Stimulated activated effector memory CD8-positive, alpha-beta T cell treated with anti-CD3 and anti-CD28 coated beads, Interleukin-12 subunit alpha, Interleukin-12 subunit beta, amount 100 ng/mL, for 72 hours (primary cell): ENCODE measurements at regions not wholly inside any gene's neighbourhood (a gene's known extent, or its start where the extent isn't known, plus 50 kb on each side); places are given as distances from the start of the nearest gene placed in this dataset.
"Not testable (repeated sequence)": the region's sequence is repeated elsewhere in the genome, so short reads cannot be mapped to it uniquely, and the experiment has no call there.

Experiments used
- ATAC-seq: fragments of 150-1000 bp; cut with Tn5 transposase; 2 replicates; pipeline ENCODE4 v1.10.0; 2021
- DNase-seq, 2 donors: peaks; one replicate each; pipeline ENCODE4 v3.0.0; 2021 to 2022; ENCODE audit warnings: low spot score in 2 of 2
- H3K27ac Mint-ChIP-seq: one replicate; pipeline ENCODE4 v1.8.0; 2022; ENCODE audit warnings: mild to moderate bottlenecking, mixed read lengths
- H3K36me3 Mint-ChIP-seq: one replicate; pipeline ENCODE4 v1.8.0; 2022; ENCODE audit warnings: mild to moderate bottlenecking, mixed read lengths
- H3K4me1 Mint-ChIP-seq: one replicate; pipeline ENCODE4 v1.8.0; 2022; ENCODE audit warnings: mixed read lengths
- H3K4me3 Mint-ChIP-seq: one replicate; pipeline ENCODE4 v1.8.0; 2022; ENCODE audit warnings: mild to moderate bottlenecking, mixed read lengths
- H3K9me3 Mint-ChIP-seq: one replicate; pipeline ENCODE4 v1.8.0; 2022; ENCODE audit warnings: mixed read lengths

GRCh38 chr16:35560637-35560984 is 2101.2 kb downstream of the TP53TG3F start:
- Mint-ChIP-seq H3K27ac (no peak overlapping the region), H3K4me1 (no peaks in the 10 kb centered on the region), H3K9me3 (peaks cover 19% of the 10 kb centered on the region), H3K4me3 (no peak overlapping the region), H3K36me3 (no peaks in the 10 kb centered on the region)
- DNase-seq (no peak), ATAC-seq (no peak)

GRCh38 chr16:35561346-35561745 is 2101.9 kb downstream of the TP53TG3F start:
- no peaks in the 10 kb centered on the region for H3K4me1 Mint-ChIP-seq
- peaks cover 15% of the 10 kb centered on the region for H3K9me3 Mint-ChIP-seq
- ATAC-seq, result no peak
- no peak overlapping the region for H3K4me3 Mint-ChIP-seq
- DNase-seq, result no peak
- no peak overlapping the region for H3K27ac Mint-ChIP-seq
- no peaks in the 10 kb centered on the region for H3K36me3 Mint-ChIP-seq

- ATAC-seq, result no peak
- Mint-ChIP-seq H3K36me3 (no peaks in the 10 kb centered on the region), H3K4me1 (no peaks in the 10 kb centered on the region), H3K9me3 (peaks cover 15% of the 10 kb centered on the region), H3K27ac (no peak overlapping the region), H3K4me3 (no peak overlapping the region)
- no peak for DNase-seq
Measured at GRCh38 chr16:35562471-35562870, 2103.1 kb downstream of the TP53TG3F start.

- Mint-ChIP-seq H3K36me3 (no peaks in the 10 kb centered on the region), H3K27ac (no peak overlapping the region), H3K9me3 (peaks cover 16% of the 10 kb centered on the region), H3K4me1 (no peaks in the 10 kb centered on the region), H3K4me3 (no peak overlapping the region)
- ATAC-seq (no peak), DNase-seq (no peak)
Measured at GRCh38 chr16:35562919-35563318, 2103.5 kb downstream of the TP53TG3F start.

GRCh38 chr16:35564148-35564547 is 2104.7 kb downstream of the TP53TG3F start:
- Mint-ChIP-seq H3K27ac (no peak overlapping the region), H3K9me3 (peaks cover 15% of the 10 kb centered on the region), H3K4me3 (no peak overlapping the region), H3K4me1 (no peaks in the 10 kb centered on the region), H3K36me3 (no peaks in the 10 kb centered on the region)
- ATAC-seq (no peak), DNase-seq (no peak)

- no peak for ATAC-seq
- peaks cover 10% of the 10 kb centered on the region for H3K9me3 Mint-ChIP-seq
Measured at GRCh38 chr16:35564889-35565288, 2105.5 kb downstream of the TP53TG3F start.

GRCh38 chr16:35565626-35566025 is 2106.2 kb downstream of the TP53TG3F start:
- Mint-ChIP-seq H3K9me3 (peaks cover 10% of the 10 kb centered on the region), H3K36me3 (no peaks in the 10 kb centered on the region), H3K4me3 (no peak overlapping the region), H3K4me1 (no peaks in the 10 kb centered on the region), H3K27ac (no peak overlapping the region)
- ATAC-seq (no peak), DNase-seq (no peak)

More at GRCh38 chr16:35564889-35565288, 2105.5 kb downstream of the TP53TG3F start:
- no peak for DNase-seq
- H3K36me3 Mint-ChIP-seq, result no peaks in the 10 kb centered on the region
- H3K4me1 Mint-ChIP-seq, result no peaks in the 10 kb centered on the region
- H3K4me3 Mint-ChIP-seq, result no peak overlapping the region
- no peak overlapping the region for H3K27ac Mint-ChIP-seq

- no peak for ATAC-seq
- DNase-seq, result no peak
- Mint-ChIP-seq H3K9me3 (peaks cover 16% of the 10 kb centered on the region), H3K36me3 (no peaks in the 10 kb centered on the region), H3K4me1 (no peaks in the 10 kb centered on the region), H3K4me3 (no peak overlapping the region), H3K27ac (no peak overlapping the region)
Measured at GRCh38 chr16:35569413-35569812, 2110.0 kb downstream of the TP53TG3F start.

- H3K27ac Mint-ChIP-seq, result no peak overlapping the region
- H3K4me3 Mint-ChIP-seq, result no peak overlapping the region
Measured at GRCh38 chr16:35570946-35571345, 2111.5 kb downstream of the TP53TG3F start.

GRCh38 chr16:35572186-35572585 is 2112.8 kb downstream of the TP53TG3F start:
- Mint-ChIP-seq H3K36me3 (no peaks in the 10 kb centered on the region), H3K9me3 (peaks cover 24% of the 10 kb centered on the region), H3K27ac (no peak overlapping the region), H3K4me3 (no peak overlapping the region), H3K4me1 (no peaks in the 10 kb centered on the region)
- ATAC-seq (no peak), DNase-seq (no peak)

More at GRCh38 chr16:35570946-35571345, 2111.5 kb downstream of the TP53TG3F start:
- no peak for DNase-seq
- H3K4me1 Mint-ChIP-seq, result no peaks in the 10 kb centered on the region
- no peaks in the 10 kb centered on the region for H3K36me3 Mint-ChIP-seq
- H3K9me3 Mint-ChIP-seq, result peaks cover 19% of the 10 kb centered on the region
- no peak for ATAC-seq

GRCh38 chr16:35573407-35573806 is 2114.0 kb downstream of the TP53TG3F start:
- H3K36me3 Mint-ChIP-seq, result no peaks in the 10 kb centered on the region
- ATAC-seq, result no peak
- DNase-seq, result no peak
- no peaks in the 10 kb centered on the region for H3K4me1 Mint-ChIP-seq
- H3K4me3 Mint-ChIP-seq, result no peak overlapping the region
- no peak overlapping the region for H3K27ac Mint-ChIP-seq
- peaks cover 23% of the 10 kb centered on the region for H3K9me3 Mint-ChIP-seq

- ATAC-seq, result no peak
- Mint-ChIP-seq H3K9me3 (peaks cover 26% of the 10 kb centered on the region), H3K27ac (no peak overlapping the region), H3K4me3 (no peak overlapping the region), H3K4me1 (no peaks in the 10 kb centered on the region), H3K36me3 (no peaks in the 10 kb centered on the region)
- no peak for DNase-seq
Measured at GRCh38 chr16:35574011-35574410, 2114.6 kb downstream of the TP53TG3F start.

- Mint-ChIP-seq H3K4me1 (no peaks in the 10 kb centered on the region), H3K4me3 (no peak overlapping the region), H3K36me3 (no peaks in the 10 kb centered on the region), H3K9me3 (peaks cover 26% of the 10 kb centered on the region), H3K27ac (no peak overlapping the region)
- ATAC-seq (no peak), DNase-seq (no peak)
Measured at GRCh38 chr16:35574454-35575431, 2115.3 kb downstream of the TP53TG3F start.

GRCh38 chr16:35575432-35575821 is 2116.0 kb downstream of the TP53TG3F start:
- H3K9me3 Mint-ChIP-seq, result peaks cover 32% of the 10 kb centered on the region
- H3K4me1 Mint-ChIP-seq, result no peaks in the 10 kb centered on the region

GRCh38 chr16:35585411-35585810 is 2126.0 kb downstream of the TP53TG3F start:
- DNase-seq (no peak), ATAC-seq (no peak)
- Mint-ChIP-seq H3K4me1 (no peaks in the 10 kb centered on the region), H3K4me3 (no peak overlapping the region), H3K27ac (no peak overlapping the region), H3K9me3 (peaks cover 11% of the 10 kb centered on the region), H3K36me3 (no peaks in the 10 kb centered on the region)

More at GRCh38 chr16:35575432-35575821, 2116.0 kb downstream of the TP53TG3F start:
- ATAC-seq, result no peak
- Mint-ChIP-seq H3K27ac (no peak overlapping the region), H3K36me3 (no peaks in the 10 kb centered on the region), H3K4me3 (no peak overlapping the region)
- no peak for DNase-seq

GRCh38 chr16:35590913-35591312 is 2131.5 kb downstream of the TP53TG3F start:
- H3K9me3 Mint-ChIP-seq, H3K27ac Mint-ChIP-seq, DNase-seq, ATAC-seq, H3K36me3 Mint-ChIP-seq, H3K4me3 Mint-ChIP-seq, H3K4me1 Mint-ChIP-seq: not testable (repeated sequence)
